Stomach (tissue), 8 donors: ENCODE measurements at regions not wholly inside any gene's neighbourhood (a gene's known extent, or its start where the extent isn't known, plus 50 kb on each side); places are given as distances from the start of the nearest gene placed in this dataset.

ENCODE experiments used
- DNase-seq, 2 donors: peaks; one replicate each; pipeline versions ENCODE4 v3.0.0 to v3.0.0-alpha.2; 2013 to 2019
- H3K27ac ChIP-seq, 5 donors: fragments of 200-600 bp in 4 of 5; sonication (generic) in 4 of 5; one replicate each; pipeline ENCODE4 v1.5.1; 2013 to 2019; ENCODE audit warnings: mild to moderate bottlenecking in 1 of 5, moderate library complexity in 1 of 5
- H3K27me3 ChIP-seq, 3 donors: fragments of 200-600 bp; sonication (generic); one replicate each; pipeline ENCODE4 v1.5.1; 2017 to 2019; ENCODE audit warnings: mixed run types in 1 of 3
- H3K36me3 ChIP-seq, 4 donors: fragments of 200-600 bp; sonication (generic); 1 replicate in 3 of 4; 2 replicates in 1 of 4; pipeline ENCODE4 v1.5.1; 2016 to 2019
- H3K4me1 ChIP-seq, 4 donors: fragments of 200-600 bp; sonication (generic); one replicate each; pipeline ENCODE4 v1.5.1; 2016 to 2019
- H3K4me3 ChIP-seq, 4 donors: fragments of 200-600 bp; sonication (generic) in 3 of 4; one replicate each; pipeline ENCODE4 v1.5.1; 2016 to 2019; ENCODE audit warnings: mild to moderate bottlenecking in 1 of 4
- H3K9me3 ChIP-seq, 4 donors: fragments of 200-600 bp; sonication (generic); one replicate each; pipeline ENCODE4 v1.5.1; 2016 to 2019
- CTCF ChIP-seq, 7 experiments: fragments of 450-650 bp in 4 of 7; fragments of 200-600 bp in 3 of 7; sonication (generic) in 3 of 7; IDR thresholded peaks; one replicate each; pipeline ENCODE4 v1.5.1; 2016 to 2019; ENCODE audit warnings: antibody characterized with exemption in 7 of 7, control low read depth in 2 of 7, mild to moderate bottlenecking in 1 of 7
- EP300 ChIP-seq: sonication (generic); formaldehyde crosslinking; IDR thresholded peaks from one replicate; pipeline ENCODE4 v1.6.1; 2017; ENCODE audit warnings: antibody characterized with exemption
- POLR2A ChIP-seq, 4 donors: fragments of 450-650 bp; IDR thresholded peaks; one replicate each; pipeline ENCODE4 v1.6.1; 2016; ENCODE audit warnings: antibody characterized with exemption in 4 of 4, control low read depth in 2 of 4, mild to moderate bottlenecking in 1 of 4, moderate library complexity in 1 of 4
- POLR2AphosphoS5 ChIP-seq, 3 donors: sonication (generic); formaldehyde crosslinking; IDR thresholded peaks; one replicate each; pipeline ENCODE4 v1.6.1; 2016; ENCODE audit warnings: antibody characterized with exemption in 3 of 3
- WGBS, 5 donors: extraction: QIAGEN DNeasy Blood & Tissue Kit in 3 of 5; methylation state at CpG; one replicate each; pipeline versions ENCODE4 v1.1.5 to v1.1.7; 2013 to 2018; 5-methylcytosine and 5-hydroxymethylcytosine counted together
- intact Hi-C: fragments of 100-400 bp; cut with DNase I; formaldehyde crosslinking; loops from one replicate; pipeline ENCODE4 v1.15.1; 2023; ENCODE audit warnings: low total_unique reads
- donor health status: healthy with polysubstance abuse.
- donor health status: Bipolar disorder and iron deficiency.
- donor health status: healthy.

- H3K9me3 ChIP-seq = peaks cover 0 to 2% (median 0%) of the 10 kb centered on the region in 4 donors
- WGBS, 5 donors = 85 to 95% (median 93%) methylated on average over 4 of the region's 4 CpGs
- intact Hi-C loops = no loop called here
- H3K27me3 ChIP-seq = no peaks in the 10 kb centered on the region
- H3K27ac ChIP-seq = no peak overlapping the region
- H3K4me3 ChIP-seq = no peak overlapping the region
- DNase-seq = no peak
- no peaks in the 10 kb centered on the region for H3K4me1 ChIP-seq
- no peak for TF ChIP-seq CTCF (IDR thresholded peaks at IDR 0.05)
- TF ChIP-seq POLR2AphosphoS5 (IDR thresholded peaks at IDR 0.05) = no peak
- TF ChIP-seq EP300 = no peak
- TF ChIP-seq POLR2A (IDR thresholded peaks at IDR 0.05) = no peak
- no peaks in the 10 kb centered on the region for H3K36me3 ChIP-seq
These were observed 463.0 kb downstream of the IRS2 start for GRCh38 chr13:109323338-109323737.

DNA sequence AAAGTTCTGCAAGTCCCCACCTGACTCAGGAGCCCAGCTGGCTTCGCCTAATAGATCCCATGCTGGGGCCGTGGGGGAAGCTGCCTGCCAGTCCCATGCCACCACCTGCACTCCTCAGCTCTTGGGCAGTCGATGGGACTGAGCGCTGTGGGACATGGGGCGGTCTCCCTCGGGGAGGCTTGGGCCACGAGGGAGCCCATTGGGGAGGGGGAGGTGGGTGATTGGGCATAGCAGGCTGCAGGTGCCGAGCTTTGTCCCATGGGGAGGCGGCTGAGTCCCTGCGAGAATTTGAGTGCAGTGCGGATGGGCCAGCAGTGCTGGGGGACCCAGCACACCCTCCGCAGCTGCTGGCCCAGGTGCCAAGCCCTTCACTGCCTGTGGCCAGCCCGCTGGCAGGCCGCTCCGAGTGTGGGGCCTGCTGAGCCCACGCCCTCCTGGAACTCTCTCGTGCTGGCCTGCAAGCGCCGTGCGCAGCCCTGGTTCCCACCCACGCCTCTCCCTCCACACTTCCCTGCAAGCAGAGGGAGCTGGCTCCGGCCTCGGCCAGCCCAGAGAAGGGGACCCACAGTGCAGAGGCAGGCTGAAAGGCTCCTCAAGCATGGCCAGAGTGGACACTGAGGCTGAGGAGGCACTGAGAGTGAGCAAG lies 467.3 kb downstream of the IRS2 start:
- no peaks in the 10 kb centered on the region for H3K4me1 ChIP-seq
- intact Hi-C loops = no loop called here
- 83 to 88% (median 86%) methylated on average over 19 to 23 of the region's 23 CpGs for WGBS, 5 donors
- no peak overlapping the region for H3K4me3 ChIP-seq
- no peak for TF ChIP-seq CTCF (IDR thresholded peaks at IDR 0.05)
- no peak for TF ChIP-seq EP300
- no peak for TF ChIP-seq POLR2AphosphoS5 (IDR thresholded peaks at IDR 0.05)
- TF ChIP-seq POLR2A (IDR thresholded peaks at IDR 0.05) = no peak
- no peak for DNase-seq
- no peak overlapping the region for H3K27ac ChIP-seq
- H3K36me3 ChIP-seq = no peaks in the 10 kb centered on the region
- H3K9me3 ChIP-seq = peaks cover 0 to 6% (median 3%) of the 10 kb centered on the region in 4 donors
- no peaks in the 10 kb centered on the region for H3K27me3 ChIP-seq

DNA sequence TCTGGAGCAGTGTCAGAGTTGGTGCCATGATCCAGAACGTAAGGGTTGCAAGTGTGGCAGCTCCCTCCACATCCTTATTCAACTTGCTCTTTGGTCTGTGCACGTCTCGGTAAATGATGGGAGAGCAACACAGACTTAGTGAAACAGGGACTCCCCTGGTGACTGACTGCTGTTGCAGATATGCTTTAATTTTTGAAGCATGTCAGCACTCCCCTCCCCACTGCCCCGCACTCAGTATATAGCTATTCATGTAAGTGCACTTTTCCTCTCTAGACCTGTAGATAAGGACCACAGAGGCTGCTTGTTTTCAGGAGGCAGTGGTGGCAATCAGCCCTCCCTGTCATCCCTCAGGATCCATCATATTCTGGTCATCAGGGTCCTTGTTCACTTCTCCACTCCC lies 470.9 kb downstream of the IRS2 start:
- H3K4me1 ChIP-seq = peaks cover 0 to 3% (median under 1%) of the 10 kb centered on the region in 4 donors
- DNase-seq = no peak
- TF ChIP-seq POLR2AphosphoS5 (IDR thresholded peaks at IDR 0.05) (no peak), EP300 (no peak), CTCF (IDR thresholded peaks at IDR 0.05) (no peak), POLR2A (IDR thresholded peaks at IDR 0.05) (no peak)
- intact Hi-C loops = no loop called here
- H3K36me3 ChIP-seq = no peaks in the 10 kb centered on the region
- H3K9me3 ChIP-seq = peaks cover 0 to 6% (median 3%) of the 10 kb centered on the region in 4 donors
- 86 to 96% (median 95%) methylated on average over 4 of the region's 4 CpGs for WGBS, 5 donors
- H3K27ac ChIP-seq = no peak overlapping the region
- no peaks in the 10 kb centered on the region for H3K27me3 ChIP-seq
- no peak overlapping the region for H3K4me3 ChIP-seq

- DNase-seq = no peak
- H3K27me3 ChIP-seq = no peaks in the 10 kb centered on the region
- H3K4me3 ChIP-seq = no peak overlapping the region
- 67 to 79% (median 75%) methylated on average over 5 of the region's 5 CpGs for WGBS, 5 donors
- H3K9me3 ChIP-seq = peaks cover 0 to 6% (median 3%) of the 10 kb centered on the region in 4 donors
- TF ChIP-seq CTCF (IDR thresholded peaks at IDR 0.05) (no peak), POLR2AphosphoS5 (IDR thresholded peaks at IDR 0.05) (no peak), EP300 (no peak), POLR2A (IDR thresholded peaks at IDR 0.05) (no peak)
- H3K36me3 ChIP-seq = no peaks in the 10 kb centered on the region
- H3K4me1 ChIP-seq = peaks cover 0 to 11% (median 2%) of the 10 kb centered on the region in 4 donors
- H3K27ac ChIP-seq = no peak overlapping the region
- intact Hi-C loops = no loop called here
These were observed 472.3 kb downstream of the IRS2 start for GRCh38 chr13:109314101-109314500.
